Keratinocyte (primary cell): ENCODE measurements at regions not wholly inside any gene's neighbourhood (a gene's known extent, or its start where the extent isn't known, plus 50 kb on each side); places are given as distances from the start of the nearest gene placed in this dataset.
"Not testable (repeated sequence)": the region's sequence is repeated elsewhere in the genome, so short reads cannot be mapped to it uniquely, and the experiment has no call there.

Experiments
- EZH2 ChIP-seq: IDR thresholded peaks from one replicate; pipeline ENCODE4 v1.6.1; 2012; ENCODE audit warnings: inconsistent platforms, mild to moderate bottlenecking, low read length, moderate library complexity
- TF ChIP-seq, protein P1 (sequence below), 3 experiments: IDR thresholded peaks in 1 of 3; conservative IDR thresholded peaks in 1 of 3; optimal IDR thresholded peaks in 1 of 3; 2 replicates in 2 of 3; 3 replicates in 1 of 3; pipeline versions ENCODE3 to v1.5.1; 2011; ENCODE audit warnings: low read length in 3 of 3, mild to moderate bottlenecking in 3 of 3, moderate library complexity in 2 of 3, control low read depth in 1 of 3, inconsistent platforms in 1 of 3; ENCODE audit not compliant: insufficient read depth in 2 of 3; ENCODE audit errors: extremely low read depth in 1 of 3

DNA sequence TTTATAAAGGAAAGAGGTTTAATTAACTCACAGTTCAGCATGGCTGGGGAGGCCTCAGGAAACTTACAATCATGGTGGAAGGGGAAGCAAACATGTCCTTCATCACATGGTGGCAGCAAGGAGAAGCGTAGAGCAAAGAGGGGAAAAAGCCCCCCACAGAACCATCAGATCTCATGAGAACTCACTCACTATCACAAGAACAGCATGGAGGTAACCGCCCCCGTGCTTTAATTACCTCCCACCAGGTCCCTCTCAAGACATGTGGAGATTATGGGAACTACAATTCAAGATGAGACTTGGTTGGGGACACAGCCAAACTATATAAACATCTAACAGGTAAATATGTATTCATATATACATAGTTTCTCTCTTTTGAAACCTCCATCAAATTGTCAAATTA lies 926.4 kb downstream of the NR2F1-AS1 start:
- TF ChIP-seq, protein P1, sequence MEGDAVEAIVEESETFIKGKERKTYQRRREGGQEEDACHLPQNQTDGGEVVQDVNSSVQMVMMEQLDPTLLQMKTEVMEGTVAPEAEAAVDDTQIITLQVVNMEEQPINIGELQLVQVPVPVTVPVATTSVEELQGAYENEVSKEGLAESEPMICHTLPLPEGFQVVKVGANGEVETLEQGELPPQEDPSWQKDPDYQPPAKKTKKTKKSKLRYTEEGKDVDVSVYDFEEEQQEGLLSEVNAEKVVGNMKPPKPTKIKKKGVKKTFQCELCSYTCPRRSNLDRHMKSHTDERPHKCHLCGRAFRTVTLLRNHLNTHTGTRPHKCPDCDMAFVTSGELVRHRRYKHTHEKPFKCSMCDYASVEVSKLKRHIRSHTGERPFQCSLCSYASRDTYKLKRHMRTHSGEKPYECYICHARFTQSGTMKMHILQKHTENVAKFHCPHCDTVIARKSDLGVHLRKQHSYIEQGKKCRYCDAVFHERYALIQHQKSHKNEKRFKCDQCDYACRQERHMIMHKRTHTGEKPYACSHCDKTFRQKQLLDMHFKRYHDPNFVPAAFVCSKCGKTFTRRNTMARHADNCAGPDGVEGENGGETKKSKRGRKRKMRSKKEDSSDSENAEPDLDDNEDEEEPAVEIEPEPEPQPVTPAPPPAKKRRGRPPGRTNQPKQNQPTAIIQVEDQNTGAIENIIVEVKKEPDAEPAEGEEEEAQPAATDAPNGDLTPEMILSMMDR (optimal IDR thresholded peaks at IDR 0.05 in 1 of 3, IDR thresholded peaks at IDR 0.05 in 1 of 3, conservative IDR thresholded peaks at IDR 0.05 in 1 of 3; ENCODE audit: extremely low read depth in 1 of 3, insufficient read depth in 2 of 3, low read length in 3 of 3) = not testable (repeated sequence)
- not testable (repeated sequence) for TF ChIP-seq EZH2
